ENCODE measurements at regions not wholly inside any gene's neighbourhood (a gene's known extent, or its start where the extent isn't known, plus 50 kb on each side); places are given as distances from the start of the nearest gene placed in this dataset.
"Not testable (repeated sequence)": the region's sequence is repeated elsewhere in the genome, so short reads cannot be mapped to it uniquely, and the experiment has no call there.

DNA sequence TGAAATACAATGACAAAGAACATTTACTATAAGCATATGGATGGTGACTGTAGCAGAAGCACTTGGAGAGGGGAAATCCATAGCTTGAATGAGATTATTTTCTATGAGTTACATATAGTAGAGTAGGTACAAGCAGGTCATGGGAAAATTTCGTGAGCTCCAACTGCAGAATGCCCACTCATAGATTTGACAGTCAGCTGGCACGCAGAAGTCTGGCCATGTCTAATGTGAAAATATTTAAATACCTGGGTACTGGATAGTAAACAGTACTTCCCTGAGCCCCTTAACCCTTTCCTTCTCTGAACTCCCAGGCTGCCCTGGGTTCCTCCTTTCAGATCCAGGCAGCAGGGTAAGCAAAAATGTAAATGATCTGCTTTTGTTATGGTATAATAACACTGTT, 209.7 kb downstream of the OTUD1 start:
- DNase-seq (ENCODE audit: low read depth in 3 of 3): no peak

DNA sequence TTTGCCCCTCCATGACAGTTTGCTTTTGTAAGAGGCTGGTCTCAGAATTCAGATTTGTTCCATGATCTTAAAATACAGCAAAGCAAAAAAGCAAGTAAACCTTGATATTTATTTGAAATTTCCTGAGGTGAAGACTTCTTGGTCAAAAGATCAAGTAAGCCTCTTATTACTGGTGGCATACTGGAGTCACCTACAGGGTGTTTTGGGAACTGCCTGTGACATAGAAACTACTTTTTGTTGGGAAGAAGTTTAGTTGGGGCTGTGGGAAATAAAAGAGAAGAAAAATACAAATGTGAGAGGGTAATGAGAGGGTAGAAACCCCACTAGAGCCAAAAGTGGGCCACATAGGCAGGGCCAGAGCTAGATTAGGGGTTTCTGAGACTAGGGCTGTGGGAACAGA, 217.9 kb downstream of the OTUD1 start:
- DNase-seq (ENCODE audit: low read depth in 3 of 3): no peak

DNA sequence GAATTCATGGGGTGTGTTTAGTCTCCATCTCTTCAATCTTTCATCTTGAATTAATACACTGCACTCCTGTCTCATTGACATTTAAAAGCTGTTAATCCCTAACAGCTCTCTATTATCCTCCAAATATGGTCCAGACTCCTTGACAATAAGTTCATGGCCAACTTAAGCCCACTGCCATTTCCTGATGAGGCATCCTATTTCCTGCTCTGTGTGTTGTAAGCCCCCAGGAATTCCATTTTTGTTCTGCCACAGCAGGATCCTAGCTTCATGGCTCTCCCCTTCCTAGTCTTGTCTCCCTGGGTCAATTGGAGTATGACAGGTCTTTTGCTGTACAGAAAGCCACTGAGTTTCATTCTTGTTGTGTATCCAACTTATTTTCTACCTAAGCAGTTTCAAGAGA, 218.8 kb downstream of the OTUD1 start:
- DNase-seq (ENCODE audit: low read depth in 3 of 3): no peak

DNA sequence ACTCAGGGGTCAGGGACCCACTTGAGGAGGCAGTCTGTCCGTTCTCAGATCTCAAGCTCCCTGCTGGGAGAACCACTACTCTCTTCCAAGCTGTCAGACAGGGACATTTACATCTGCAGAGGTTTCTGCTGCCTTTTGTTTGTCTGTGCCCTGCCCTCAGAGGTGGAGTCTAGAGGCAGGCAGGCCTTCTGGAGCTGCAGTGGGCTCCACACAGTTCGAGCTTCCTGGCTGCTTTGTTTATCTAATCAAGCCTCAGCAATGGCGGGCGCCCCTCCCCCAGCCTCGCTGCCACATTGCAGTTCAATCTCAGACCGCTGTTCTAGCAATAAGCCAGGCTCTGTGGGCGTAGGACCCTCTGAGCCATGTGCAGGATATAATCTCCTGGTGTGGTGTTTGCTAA, 233.0 kb downstream of the OTUD1 start:
- not testable (repeated sequence) for DNase-seq (ENCODE audit: low read depth in 3 of 3)

DNA sequence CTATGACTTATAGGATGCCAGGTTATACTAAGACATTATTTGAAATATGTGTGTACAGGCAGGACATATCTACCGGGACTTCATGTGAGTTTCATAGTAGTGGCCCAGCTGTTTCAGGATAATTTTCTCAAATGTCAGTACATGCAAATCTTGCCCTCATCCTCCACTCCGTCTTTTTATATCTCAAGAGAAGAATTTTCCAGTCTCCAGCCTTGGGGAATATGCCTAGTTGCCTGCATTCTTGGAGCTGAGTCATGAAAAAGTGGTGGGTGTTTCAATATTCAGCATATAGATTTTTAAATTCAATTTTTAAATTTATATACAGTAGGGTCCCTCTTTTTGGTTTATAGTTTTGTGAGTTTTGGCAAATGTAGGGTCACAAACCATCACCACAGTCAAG, 236.7 kb downstream of the OTUD1 start:
- DNase-seq (ENCODE audit: low read depth in 3 of 3): no peak

DNA sequence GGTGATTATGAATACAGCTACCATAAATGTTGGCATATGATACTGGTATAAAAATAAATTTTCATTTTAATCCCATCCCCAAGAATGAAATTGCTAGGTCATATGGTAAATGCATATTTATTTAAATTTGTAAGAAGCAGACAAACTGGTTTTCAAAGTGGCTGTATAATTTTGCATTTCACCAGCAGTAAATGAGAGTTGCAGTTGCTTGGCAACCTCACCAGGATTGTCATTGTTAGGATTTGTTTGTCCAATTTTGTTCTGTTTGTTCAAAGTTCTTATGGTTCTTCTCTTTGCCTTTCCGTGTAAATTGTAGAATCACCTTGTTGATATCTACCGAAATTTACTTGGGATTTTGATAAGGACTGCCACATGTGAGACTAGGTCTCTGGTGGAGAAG, 237.4 kb downstream of the OTUD1 start:
- no peak for DNase-seq (ENCODE audit: low read depth in 3 of 3)

DNA sequence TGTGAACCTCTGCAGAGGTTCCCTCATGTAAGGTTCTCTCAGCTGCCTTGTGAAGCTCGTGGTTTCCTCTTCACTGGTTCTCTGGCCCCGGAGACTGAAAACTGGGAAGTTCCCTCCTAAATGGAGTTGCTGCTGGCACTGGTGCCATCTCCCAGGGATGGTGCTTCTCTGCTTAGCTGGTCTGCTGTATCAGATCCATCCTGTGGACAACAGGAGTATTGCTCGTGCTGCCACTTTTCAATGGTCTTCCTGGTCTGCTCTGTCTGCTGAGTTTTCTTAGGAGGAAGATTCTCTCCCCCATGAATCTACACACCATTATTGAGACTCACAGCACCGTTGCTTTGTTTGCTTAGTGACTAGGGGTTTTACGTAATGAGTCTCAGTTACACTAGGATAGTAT, 247.8 kb downstream of the OTUD1 start:
- no peak for DNase-seq (ENCODE audit: low read depth in 3 of 3)

DNA sequence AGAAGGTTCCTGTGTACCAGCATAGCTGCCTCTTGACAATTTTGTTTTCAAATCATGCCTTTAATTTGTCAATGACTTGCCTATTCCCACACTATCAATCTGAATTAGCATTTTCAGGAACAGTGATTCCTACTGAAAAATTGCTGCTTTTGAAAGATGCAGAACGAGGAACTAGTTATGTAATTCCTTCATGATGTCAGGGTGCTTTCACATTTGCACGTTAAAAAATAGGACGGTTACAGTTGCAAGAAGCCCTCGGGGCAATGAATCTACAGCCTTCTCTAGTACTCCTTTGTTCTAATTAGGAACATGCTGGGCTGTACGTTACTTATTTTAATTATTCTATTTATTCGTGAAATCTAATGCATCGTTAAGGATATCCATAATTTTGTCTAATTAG, 253.9 kb downstream of the OTUD1 start:
- no peak for DNase-seq (ENCODE audit: low read depth in 3 of 3)

DNA sequence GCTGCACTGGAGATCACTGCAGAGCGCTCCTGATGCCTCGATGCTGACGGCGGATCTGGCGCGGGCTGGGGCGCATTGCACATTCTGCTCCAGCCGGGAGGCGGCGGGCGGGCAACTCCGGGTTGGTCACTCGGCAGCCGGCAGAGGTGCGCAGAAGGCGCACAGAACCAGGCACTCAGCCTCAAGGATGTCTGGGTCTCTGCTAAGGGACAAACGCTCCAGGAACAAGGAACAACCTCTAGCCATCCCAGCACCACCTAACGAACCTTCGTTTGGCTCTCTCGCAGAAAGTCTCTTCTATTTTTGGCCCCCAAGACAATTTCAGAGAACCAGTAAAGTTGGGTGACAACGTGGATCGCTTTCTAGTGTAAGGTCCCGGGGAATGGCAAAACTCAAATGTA, 254.6 kb downstream of the OTUD1 start:
- DNase-seq (ENCODE audit: low read depth in 3 of 3): no peak

DNA sequence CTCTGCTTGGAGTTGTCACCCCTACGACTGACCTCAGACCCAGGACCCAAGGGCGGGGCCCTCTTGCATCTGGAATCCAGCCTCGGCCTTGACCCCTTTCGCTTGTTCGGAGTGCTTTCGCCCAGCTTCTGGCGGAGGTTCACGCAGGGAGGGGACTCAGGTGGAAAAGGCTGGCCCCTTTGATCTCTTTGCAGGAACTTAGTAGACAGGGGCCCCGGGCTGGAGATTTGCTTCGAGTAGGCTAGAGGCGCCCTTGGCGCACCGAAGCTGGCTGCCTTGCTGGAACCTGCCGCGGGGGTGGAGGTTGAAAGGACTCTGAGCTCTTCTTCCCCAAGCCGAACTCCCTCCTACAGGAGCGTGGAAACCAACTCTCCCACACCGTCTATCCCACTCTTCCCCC, 255.1 kb downstream of the OTUD1 start:
- no peak for DNase-seq (ENCODE audit: low read depth in 3 of 3)

DNA sequence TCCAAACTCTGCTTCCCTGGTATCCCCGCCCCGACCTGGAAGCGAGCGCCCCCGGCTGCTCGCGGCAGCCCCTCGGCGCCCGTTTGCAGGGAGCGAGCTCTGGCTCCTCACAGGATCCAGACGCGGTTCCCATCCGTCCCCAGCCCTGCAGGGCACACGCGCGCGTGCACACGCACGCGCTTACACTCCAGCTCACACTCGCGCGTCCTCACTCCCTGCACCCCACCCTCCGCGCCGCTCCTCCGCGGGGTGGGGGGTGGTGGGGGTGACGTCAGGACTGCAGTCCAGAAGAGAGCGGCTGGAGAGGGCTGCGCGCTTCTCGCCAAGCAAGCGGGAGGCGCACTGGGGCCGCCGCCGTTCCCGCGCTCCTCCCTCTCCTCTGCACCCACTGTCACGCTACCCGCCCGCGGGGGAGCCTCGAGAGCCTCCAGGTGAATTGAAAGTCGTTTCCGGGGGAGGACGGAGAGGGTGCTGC, 255.6 kb downstream of the OTUD1 start:
- DNase-seq (ENCODE audit: low read depth in 3 of 3): no peak

DNA sequence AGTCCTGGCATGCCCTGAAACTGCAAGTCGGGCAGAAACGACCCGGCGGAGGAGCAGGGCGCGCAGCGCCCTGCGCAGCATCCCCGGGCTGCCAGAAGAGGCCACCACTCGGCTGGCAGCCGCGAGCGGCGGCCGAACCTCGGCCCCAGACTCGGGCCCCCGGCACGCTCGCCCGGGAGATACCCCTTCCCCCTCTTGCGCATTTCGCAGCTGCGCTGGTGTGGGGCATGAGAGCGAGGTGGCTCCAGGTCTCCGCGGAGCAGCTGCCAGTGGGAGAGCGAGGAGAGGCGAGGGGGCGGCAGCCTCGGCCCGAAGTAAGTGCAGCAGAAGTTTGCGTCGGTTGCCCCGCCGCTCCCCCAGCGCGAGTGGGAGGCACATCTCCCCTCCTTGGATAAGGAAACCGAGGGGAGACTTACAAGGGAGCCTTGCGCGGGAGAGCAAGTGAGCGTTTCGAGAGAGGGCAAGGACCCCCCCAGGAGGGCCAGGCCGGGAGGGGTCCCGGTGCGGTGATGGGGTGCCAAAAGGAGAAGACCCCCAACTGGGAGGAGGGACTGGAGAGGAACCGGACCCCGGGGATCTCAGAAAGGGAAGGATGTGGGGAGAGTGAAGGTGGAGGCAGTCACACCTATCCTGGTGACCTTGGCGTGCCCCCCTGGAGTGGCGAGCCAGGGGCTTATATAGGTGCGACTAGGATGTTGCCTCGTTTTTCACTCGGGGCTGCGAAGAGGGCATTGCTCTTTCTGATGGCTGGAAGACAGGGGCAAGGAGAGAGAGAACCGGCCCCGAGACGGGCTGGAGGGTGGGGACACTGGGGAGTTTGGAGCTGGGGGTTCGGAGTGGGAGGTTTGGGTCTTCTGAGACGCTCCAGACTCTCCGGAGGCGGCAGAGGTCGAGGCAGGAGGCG, 256.3 kb downstream of the OTUD1 start:
- DNase-seq (ENCODE audit: low read depth in 3 of 3): no peak

DNA sequence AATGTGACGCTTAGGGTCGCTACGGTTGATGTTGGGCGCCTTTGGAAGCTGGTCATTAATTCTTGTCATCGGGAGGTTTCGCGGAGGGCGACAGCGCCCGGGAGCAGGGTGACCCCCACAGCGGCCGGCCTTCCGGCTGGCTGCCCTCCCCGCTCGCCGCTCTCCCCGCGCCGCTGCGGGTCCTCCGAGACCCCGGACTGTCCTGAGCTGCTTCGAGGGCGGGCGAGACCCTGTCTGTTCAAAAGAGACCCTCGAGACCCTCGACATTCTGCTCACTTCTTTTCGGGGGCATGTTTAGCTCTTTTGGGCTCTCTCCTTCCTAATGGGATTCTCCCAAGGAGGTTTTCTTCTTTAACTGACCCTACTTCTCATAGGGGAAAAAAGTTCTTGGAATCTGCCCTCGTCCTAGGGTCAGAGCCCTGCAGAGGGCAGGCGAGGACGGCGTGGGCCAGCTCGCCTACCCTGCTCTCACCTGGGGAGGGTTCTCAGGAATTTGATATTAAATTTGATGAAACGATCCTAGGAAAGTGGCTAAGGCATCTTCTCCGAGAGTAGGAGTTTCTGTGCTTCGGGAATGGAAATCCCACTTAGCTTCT, 257.0 kb downstream of the OTUD1 start:
- no peak for DNase-seq (ENCODE audit: low read depth in 3 of 3)

DNA sequence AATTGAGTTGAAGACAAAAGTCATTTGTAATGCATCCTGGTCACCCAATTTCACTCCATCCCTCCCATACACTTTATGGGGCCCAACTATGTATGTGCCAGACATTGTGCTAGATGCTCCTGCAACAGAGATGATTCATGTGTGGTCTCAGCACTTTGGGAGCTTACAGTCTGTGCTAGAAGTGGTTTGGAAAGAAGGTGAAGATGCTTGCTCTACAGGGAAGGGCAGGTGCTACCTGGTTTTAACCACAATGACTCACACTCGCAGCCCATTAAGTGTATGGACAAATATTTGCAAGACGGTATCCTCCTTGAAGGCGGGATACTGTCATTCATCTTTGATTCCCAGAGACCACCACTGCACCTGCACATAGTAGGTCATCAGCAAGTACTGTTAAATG, 257.6 kb downstream of the OTUD1 start:
- DNase-seq (ENCODE audit: low read depth in 3 of 3): no peak

DNA sequence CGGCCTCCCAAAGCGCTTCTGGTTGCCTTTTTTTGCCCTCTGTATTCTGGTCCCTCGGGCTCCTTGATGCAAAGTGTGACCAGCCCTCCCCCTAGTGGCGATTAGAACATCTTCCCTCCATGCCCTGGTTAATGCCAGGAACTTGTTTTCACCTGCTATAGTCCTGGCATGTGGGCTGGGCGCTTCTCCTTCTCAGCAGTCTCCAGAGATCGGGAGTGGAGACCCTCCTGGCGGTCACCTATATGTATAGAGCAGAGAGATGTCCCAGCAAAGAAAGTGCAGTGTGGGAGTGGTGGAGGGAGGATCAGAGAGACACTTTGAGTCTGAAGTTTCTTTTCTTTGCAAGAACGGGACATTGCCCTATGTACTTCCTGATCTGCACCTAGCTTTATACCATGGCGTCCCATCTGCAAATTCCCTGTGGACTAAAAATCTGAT, 264.1 kb downstream of the OTUD1 start:
- peak in 2 of 3 experiments; percentile 8 to 24 for DNase-seq (ENCODE audit: low read depth in 3 of 3)

DNA sequence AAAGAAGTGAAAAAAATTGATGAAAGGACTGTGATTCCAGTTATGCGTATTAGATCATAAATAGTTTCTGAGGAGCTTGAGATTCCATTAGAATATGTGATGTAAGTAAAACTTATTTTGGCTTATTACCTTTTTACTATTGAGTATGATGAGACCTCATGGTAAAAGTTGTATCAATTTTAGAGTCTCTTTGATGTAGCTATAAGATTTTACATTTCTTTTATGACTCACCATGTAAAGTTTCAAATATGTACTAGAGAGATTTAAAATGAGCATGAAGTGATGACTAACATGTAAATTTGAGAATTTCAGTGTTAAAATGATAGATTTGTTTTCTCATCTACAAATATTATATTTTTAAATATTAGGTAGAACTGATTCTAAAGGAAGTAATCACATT, 276.5 kb downstream of the OTUD1 start:
- DNase-seq (ENCODE audit: low read depth in 3 of 3): no peak

DNA sequence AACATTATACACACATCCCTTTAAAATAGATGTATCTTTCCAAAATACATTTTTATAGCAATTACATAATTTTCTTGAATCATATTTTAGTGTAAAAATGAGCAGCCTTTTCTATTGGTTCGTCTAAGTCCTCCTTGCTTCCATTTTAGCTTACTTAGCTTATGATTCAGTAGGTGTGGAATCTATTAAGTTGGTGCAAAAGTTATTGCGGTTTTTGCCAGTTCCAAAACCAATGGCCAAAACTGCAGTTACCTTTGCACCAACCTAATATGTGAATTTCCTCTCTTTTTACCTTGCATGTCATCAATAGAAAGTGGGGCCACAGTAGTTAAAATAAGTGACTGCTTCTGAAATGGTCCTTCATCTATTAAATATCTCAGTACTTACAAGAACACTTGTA, 279.0 kb downstream of the OTUD1 start:
- no peak for DNase-seq (ENCODE audit: low read depth in 3 of 3)

DNA sequence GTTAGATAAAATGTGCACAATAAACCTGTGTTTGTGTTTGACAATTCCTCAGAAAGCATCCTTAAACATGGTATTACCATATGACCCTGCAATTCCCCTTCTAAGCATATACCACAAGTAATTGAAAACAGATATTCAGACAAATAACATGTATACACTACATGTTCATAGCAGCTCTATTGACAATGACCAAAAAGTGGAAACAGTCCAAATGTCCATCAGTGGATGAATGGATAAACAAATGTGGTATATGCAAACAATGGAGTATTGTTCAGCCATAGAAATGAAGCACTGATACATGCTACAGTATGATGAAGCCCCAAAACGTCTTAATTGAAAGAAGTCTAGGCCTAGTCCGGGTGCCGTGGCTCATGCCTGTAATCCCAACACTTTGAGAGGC, 280.1 kb downstream of the OTUD1 start:
- DNase-seq (ENCODE audit: low read depth in 3 of 3): no peak

DNA sequence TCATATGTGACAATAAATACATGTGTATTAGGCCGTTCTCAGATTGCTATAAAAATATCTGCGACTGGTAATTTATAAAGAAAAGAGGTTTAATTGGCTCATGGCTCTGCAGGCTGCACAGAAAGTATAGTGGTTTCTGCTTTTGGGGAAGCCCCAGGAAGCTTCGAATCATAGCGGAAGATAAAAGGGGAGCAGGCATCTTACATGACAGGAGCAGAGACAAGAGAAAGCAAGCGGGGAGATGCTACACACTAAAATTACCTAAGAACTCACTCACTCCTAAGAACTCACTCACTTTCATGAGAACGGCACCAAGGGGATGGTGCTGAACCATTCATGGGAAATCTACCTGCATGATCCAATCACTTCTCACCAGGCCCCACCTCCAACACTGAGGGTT, 284.9 kb downstream of the OTUD1 start:
- no peak for DNase-seq (ENCODE audit: low read depth in 3 of 3)

DNA sequence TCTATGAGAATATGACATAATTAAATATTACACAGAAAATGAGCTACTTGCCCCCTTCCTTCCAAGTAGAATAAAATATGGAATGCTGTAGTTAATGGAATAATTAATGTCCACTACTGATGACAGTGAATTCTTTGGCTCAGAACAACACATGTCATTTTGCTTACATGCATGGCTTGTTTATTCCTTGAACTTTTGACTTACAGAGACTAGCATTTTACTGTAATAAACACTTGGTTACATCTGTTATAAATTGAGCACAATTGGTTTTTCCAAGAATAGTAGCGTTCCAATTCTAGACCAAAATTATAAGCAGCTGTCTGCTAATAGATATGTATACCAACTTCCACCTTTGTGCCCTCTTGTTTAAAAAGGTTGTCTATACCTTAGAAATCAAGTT, 286.7 kb downstream of the OTUD1 start:
- no peak for DNase-seq (ENCODE audit: low read depth in 3 of 3)

DNA sequence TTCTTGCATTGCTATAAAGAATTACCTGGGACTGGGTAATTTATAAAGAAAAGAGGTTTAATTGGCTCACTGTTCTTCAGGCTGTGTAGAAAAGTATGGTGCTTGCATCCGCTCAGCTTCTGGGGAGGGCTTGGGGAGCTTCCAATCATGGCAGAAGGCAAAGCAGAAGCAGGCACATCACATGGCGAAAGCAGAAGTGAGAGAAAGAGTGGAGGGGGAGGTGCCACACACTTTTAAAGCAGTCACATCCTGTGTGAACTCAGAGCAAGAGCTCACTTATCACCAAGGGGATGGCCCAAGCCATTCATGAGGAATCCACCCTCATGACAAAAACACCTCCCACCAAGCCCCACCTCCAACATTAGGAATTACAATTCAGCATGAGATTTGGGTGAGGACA, 303.5 kb downstream of the OTUD1 start:
- no peak for DNase-seq (ENCODE audit: low read depth in 3 of 3)

DNA sequence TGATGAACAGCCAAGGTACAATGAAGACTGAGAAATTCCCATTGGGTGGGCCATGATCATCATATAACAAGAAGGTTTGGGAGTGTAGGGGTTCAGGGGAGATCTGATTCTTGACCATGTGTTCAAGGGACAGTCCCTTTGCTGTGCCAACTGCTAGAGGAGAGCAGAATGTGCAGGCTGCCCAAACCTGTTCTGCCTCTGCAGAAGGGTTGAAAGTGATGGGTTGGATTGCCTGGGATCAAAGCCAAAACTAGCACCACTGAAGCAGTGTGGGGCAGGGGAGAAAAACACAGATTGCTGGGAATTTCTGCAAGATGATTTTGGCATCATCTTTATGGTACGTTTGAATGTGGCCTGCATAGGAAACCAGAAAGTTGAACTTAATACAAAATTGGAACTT, 303.9 kb downstream of the OTUD1 start:
- DNase-seq (ENCODE audit: low read depth in 3 of 3): no peak

DNA sequence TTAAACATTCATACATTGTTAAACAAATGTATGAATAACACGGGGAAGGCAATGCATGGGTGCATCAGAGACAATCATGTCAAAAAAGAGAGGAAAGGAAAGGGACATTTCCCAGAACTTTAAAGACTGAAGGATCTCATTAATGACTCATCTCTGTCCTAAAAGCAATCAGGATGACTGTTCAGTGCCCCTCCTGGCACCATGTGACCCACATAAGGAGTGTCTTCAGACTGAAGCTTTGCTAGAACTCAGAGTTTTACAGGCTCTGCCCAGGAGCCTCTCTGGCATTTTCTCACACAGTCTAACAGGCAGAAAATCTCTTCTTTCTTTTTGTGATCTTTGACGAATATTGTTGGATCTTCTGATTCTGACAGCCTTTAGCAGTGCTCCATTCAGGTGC, 315.3 kb downstream of the OTUD1 start:
- DNase-seq (ENCODE audit: low read depth in 3 of 3): no peak
